ENCODE measurements at regions not wholly inside any gene's neighbourhood (a gene's known extent, or its start where the extent isn't known, plus 50 kb on each side); places are given as distances from the start of the nearest gene placed in this dataset.

- no peaks in the 10 kb centered on the region for H3K27me3 ChIP-seq (replicated peaks in 1 of 4; ENCODE audit: control extremely low read depth in 1 of 4, control insufficient read depth in 3 of 4, insufficient read depth in 4 of 4, low read length in 3 of 4)
- ChIA-PET CTCF (no interaction called here), POLR2A (no interaction called here)
- no peak overlapping the region for H3K27ac ChIP-seq (ENCODE audit: low read length in 2 of 2)
- no peaks in the 10 kb centered on the region for H3K79me2 ChIP-seq (ENCODE audit: control insufficient read depth, insufficient read depth, low read length)
- H3K4me2 ChIP-seq (replicated peaks; ENCODE audit: low read depth, low read length, poor library complexity, severe bottlenecking), result no peak overlapping the region
- H3K9ac ChIP-seq (ENCODE audit: low read length), result no peak overlapping the region
- Mint-ChIP-seq H3K27ac (no peak overlapping the region), H3K4me3 (no peak overlapping the region), H3K4me1 (no peaks in the 10 kb centered on the region), H3K9me3 (ENCODE audit: insufficient read depth) (no peaks in the 10 kb centered on the region), H3K27me3 (no peaks in the 10 kb centered on the region)
- no peaks in the 10 kb centered on the region for H4K20me1 ChIP-seq (ENCODE audit: control insufficient read depth, insufficient read depth, low read length, poor library complexity, severe bottlenecking)
- TF ChIP-seq EZH2 (IDR thresholded peaks at IDR 0.05; ENCODE audit: borderline replicate concordance, insufficient read depth, low read depth, low read length, poor library complexity, severe bottlenecking) (no peak), CTCF (IDR thresholded peaks at IDR 0.05) (no peak)
- H3K36me3 ChIP-seq (replicated peaks in 1 of 2; ENCODE audit: control extremely low read depth in 1 of 2, control insufficient read depth in 1 of 2, extremely low read depth in 1 of 2, insufficient read depth in 2 of 2, low read length in 1 of 2), result no peaks in the 10 kb centered on the region
- 100% methylated on average over 1 of the region's 1 CpG for WGBS (ENCODE audit: insufficient coverage)
- no peak overlapping the region for H2AFZ ChIP-seq (ENCODE audit: insufficient read depth, low read depth, low read length, poor library complexity, severe bottlenecking)
- DNase-seq (no peak), ATAC-seq (ENCODE audit: low read depth) (no peak)
- no peaks in the 10 kb centered on the region for H3K9me3 ChIP-seq (ENCODE audit: control extremely low read depth in 1 of 3, control insufficient read depth in 2 of 3, insufficient read depth in 1 of 3, low read length in 2 of 3)
- H3K4me3 ChIP-seq (ENCODE audit: control extremely low read depth in 1 of 5, extremely low read depth in 1 of 5, insufficient read depth in 1 of 5, low read depth in 2 of 5, low read length in 4 of 5), result no peak overlapping the region
- no peaks in the 10 kb centered on the region for H3K4me1 ChIP-seq (ENCODE audit: control insufficient read depth in 2 of 2, insufficient read depth in 2 of 2, low read length in 2 of 2)
- intact Hi-C loops (cut with micrococcal nuclease), result no loop called here
Observed at GRCh38 chrX:28278726-28279125, 297.5 kb upstream of the DCAF8L1 start.

- TF ChIP-seq CTCF (IDR thresholded peaks at IDR 0.05) (no peak), EZH2 (IDR thresholded peaks at IDR 0.05; ENCODE audit: borderline replicate concordance, insufficient read depth, low read depth, low read length, poor library complexity, severe bottlenecking) (no peak)
- H4K20me1 ChIP-seq (ENCODE audit: control insufficient read depth, insufficient read depth, low read length, poor library complexity, severe bottlenecking), result no peaks in the 10 kb centered on the region
- POLR2A ChIA-PET, result no interaction called here
Observed at GRCh38 chrX:28278251-28278650, 297.0 kb upstream of the DCAF8L1 start.

More at GRCh38 chrX:28278251-28278650, 297.0 kb upstream of the DCAF8L1 start:
- H2AFZ ChIP-seq (ENCODE audit: insufficient read depth, low read depth, low read length, poor library complexity, severe bottlenecking), result no peak overlapping the region
- no peak overlapping the region for H3K9ac ChIP-seq (ENCODE audit: low read length)
- CTCF ChIA-PET, result no interaction called here
- H3K4me3 ChIP-seq (ENCODE audit: control extremely low read depth in 1 of 5, extremely low read depth in 1 of 5, insufficient read depth in 1 of 5, low read depth in 2 of 5, low read length in 4 of 5), result no peak overlapping the region
- H3K27ac Mint-ChIP-seq, result no peak overlapping the region
- DNase-seq (no peak), ATAC-seq (ENCODE audit: low read depth) (no peak)
- H3K27ac ChIP-seq (ENCODE audit: low read length in 2 of 2), result no peak overlapping the region
- no peaks in the 10 kb centered on the region for H3K9me3 ChIP-seq (ENCODE audit: control extremely low read depth in 1 of 3, control insufficient read depth in 2 of 3, insufficient read depth in 1 of 3, low read length in 2 of 3)
- no peak overlapping the region for H3K4me3 Mint-ChIP-seq
- no peaks in the 10 kb centered on the region for H3K4me1 ChIP-seq (ENCODE audit: control insufficient read depth in 2 of 2, insufficient read depth in 2 of 2, low read length in 2 of 2)
- no peak overlapping the region for H3K4me2 ChIP-seq (replicated peaks; ENCODE audit: low read depth, low read length, poor library complexity, severe bottlenecking)
- H3K36me3 ChIP-seq (replicated peaks in 1 of 2; ENCODE audit: control extremely low read depth in 1 of 2, control insufficient read depth in 1 of 2, extremely low read depth in 1 of 2, insufficient read depth in 2 of 2, low read length in 1 of 2), result no peaks in the 10 kb centered on the region
- no peaks in the 10 kb centered on the region for H3K9me3 Mint-ChIP-seq (ENCODE audit: insufficient read depth)
- intact Hi-C loops (cut with micrococcal nuclease), result no loop called here
- no peaks in the 10 kb centered on the region for H3K27me3 ChIP-seq (replicated peaks in 1 of 4; ENCODE audit: control extremely low read depth in 1 of 4, control insufficient read depth in 3 of 4, insufficient read depth in 4 of 4, low read length in 3 of 4)
- H3K4me1 Mint-ChIP-seq, result no peaks in the 10 kb centered on the region
- no peaks in the 10 kb centered on the region for H3K27me3 Mint-ChIP-seq
- no CpG with 5 or more reads among the region's 4 CpGs for WGBS (ENCODE audit: insufficient coverage)
- no peaks in the 10 kb centered on the region for H3K79me2 ChIP-seq (ENCODE audit: control insufficient read depth, insufficient read depth, low read length)
